H9 (cell line): ENCODE measurements at regions not wholly inside any gene's neighbourhood (a gene's known extent, or its start where the extent isn't known, plus 50 kb on each side); places are given as distances from the start of the nearest gene placed in this dataset.

Experiments used
- DNase-seq: peaks from one replicate; pipeline ENCODE4 v3.0.0-alpha.2; 2017
- H2AFZ ChIP-seq: one replicate; pipeline ENCODE4 v1.6.1; 2013; ENCODE audit warnings: mild to moderate bottlenecking, low read length, control low read depth, moderate library complexity
- H2AK5ac ChIP-seq: 2 replicates; pipeline ENCODE4 v1.6.1; 2013; ENCODE audit warnings: low read length, control low read depth, mixed read lengths; ENCODE audit not compliant: insufficient read length
- H2BK120ac ChIP-seq: one replicate; pipeline ENCODE4 v1.6.1; 2013; ENCODE audit warnings: low read depth, mild to moderate bottlenecking, low read length, control low read depth, inconsistent platforms; ENCODE audit not compliant: poor library complexity, severe bottlenecking
- H2BK12ac ChIP-seq: 2 replicates; pipeline ENCODE4 v1.6.1; 2013; ENCODE audit warnings: low read length, control low read depth, mixed read lengths, low read depth; ENCODE audit not compliant: insufficient read length
- H2BK15ac ChIP-seq: 2 replicates; pipeline ENCODE4 v1.6.1; 2013; ENCODE audit warnings: low read depth, low read length, control low read depth
- H2BK20ac ChIP-seq: one replicate; pipeline ENCODE4 v1.6.1; 2013; ENCODE audit warnings: low read depth, mild to moderate bottlenecking, low read length, control low read depth, inconsistent platforms; ENCODE audit not compliant: poor library complexity, severe bottlenecking
- H2BK5ac ChIP-seq: 2 replicates; pipeline ENCODE4 v1.6.1; 2013; ENCODE audit warnings: low read length, control low read depth, mixed read lengths; ENCODE audit not compliant: insufficient read length
- H3K14ac ChIP-seq: 2 replicates; pipeline ENCODE4 v1.6.1; 2013; ENCODE audit warnings: low read length, control low read depth; ENCODE audit not compliant: insufficient read depth
- H3K18ac ChIP-seq: 2 replicates; pipeline ENCODE4 v1.6.1; 2013; ENCODE audit warnings: low read depth, mild to moderate bottlenecking, mixed read lengths, low read length, control low read depth; ENCODE audit not compliant: insufficient read length
- H3K23ac ChIP-seq: 2 replicates; pipeline ENCODE4 v1.6.1; 2013; ENCODE audit warnings: low read length, control low read depth, mixed read lengths, low read depth; ENCODE audit not compliant: insufficient read length
- H3K23me2 ChIP-seq: 2 replicates; pipeline ENCODE4 v1.6.1; 2013; ENCODE audit warnings: low read depth, mild to moderate bottlenecking, mixed read lengths, low read length, control low read depth; ENCODE audit not compliant: insufficient read length, poor library complexity, severe bottlenecking
- H3K27ac ChIP-seq: 2 replicates; pipeline ENCODE4 v1.5.1; 2013; ENCODE audit warnings: low read length, control low read depth, mixed read lengths, low read depth; ENCODE audit not compliant: insufficient read length
- H3K27me3 ChIP-seq: 2 replicates; pipeline ENCODE4 v1.6.1; 2013; ENCODE audit warnings: low read length, control low read depth, inconsistent platforms; ENCODE audit not compliant: insufficient read depth
- H3K4ac ChIP-seq: 2 replicates; pipeline ENCODE4 v1.6.1; 2013; ENCODE audit warnings: low read depth, mild to moderate bottlenecking, control low read depth, inconsistent platforms, low read length, moderate library complexity
- H3K4me1 ChIP-seq: 2 replicates; pipeline ENCODE4 v1.6.1; 2013; ENCODE audit warnings: low read length, control low read depth, inconsistent platforms; ENCODE audit not compliant: insufficient read depth
- H3K4me2 ChIP-seq: 2 replicates; pipeline ENCODE4 v1.6.1; 2013; ENCODE audit warnings: low read length, control low read depth, mixed read lengths; ENCODE audit not compliant: insufficient read length, insufficient read depth
- H3K56ac ChIP-seq: 2 replicates; pipeline ENCODE4 v1.6.1; 2013; ENCODE audit warnings: low read depth, mild to moderate bottlenecking, mixed read lengths, low read length, control low read depth; ENCODE audit not compliant: insufficient read length
- H3K79me1 ChIP-seq: 2 replicates; pipeline ENCODE4 v1.6.1; 2013; ENCODE audit warnings: low read depth, mild to moderate bottlenecking, moderate library complexity, low read length, control low read depth, inconsistent platforms; ENCODE audit not compliant: insufficient read depth, poor library complexity, severe bottlenecking
- H3K79me2 ChIP-seq: 2 replicates; pipeline ENCODE4 v1.6.1; 2013; ENCODE audit warnings: low read length, control low read depth, inconsistent platforms; ENCODE audit not compliant: insufficient read depth
- H3K9ac ChIP-seq: 2 replicates; pipeline ENCODE4 v1.6.1; 2013; ENCODE audit warnings: low read length, control low read depth, mixed read lengths; ENCODE audit not compliant: insufficient read length; ENCODE audit errors: extremely low read depth
- H3K9me3 ChIP-seq: one replicate; pipeline ENCODE4 v1.6.1; 2013; ENCODE audit warnings: low read depth, low read length, inconsistent platforms; ENCODE audit not compliant: control insufficient read depth
- H3T11ph ChIP-seq: one replicate; pipeline ENCODE4 v1.6.1; 2013; ENCODE audit warnings: mild to moderate bottlenecking, low read length, control low read depth, inconsistent platforms
- H4K20me1 ChIP-seq: one replicate; pipeline ENCODE4 v1.6.1; 2013; ENCODE audit not compliant: control insufficient read depth, insufficient read length, insufficient read depth
- H4K5ac ChIP-seq: 2 replicates; pipeline ENCODE4 v1.6.1; 2013; ENCODE audit warnings: low read depth, mild to moderate bottlenecking, mixed read lengths, low read length, control low read depth; ENCODE audit not compliant: insufficient read length
- H4K8ac ChIP-seq: replicated peaks from 2 replicates; pipeline ENCODE4 v1.6.1; 2013; ENCODE audit warnings: low read length, control low read depth, mixed read lengths, low read depth; ENCODE audit not compliant: insufficient read length
- H4K91ac ChIP-seq: 2 replicates; pipeline ENCODE4 v1.6.1; 2013; ENCODE audit warnings: low read depth, mild to moderate bottlenecking, moderate library complexity, mixed read lengths, low read length, control low read depth; ENCODE audit not compliant: insufficient read length
- H3K27ac Mint-ChIP-seq, 3 experiments: 2 replicates in 2 of 3; 3 replicates in 1 of 3; pipeline ENCODE4 v1.8.0; 2020 to 2021; ENCODE audit warnings: mixed read lengths in 3 of 3, mild to moderate bottlenecking in 1 of 3, moderate library complexity in 1 of 3
- H3K27me3 Mint-ChIP-seq: 2 replicates; pipeline ENCODE4 v1.8.0; 2021; ENCODE audit warnings: low read depth, mild to moderate bottlenecking, moderate library complexity, mixed read lengths
- H3K36me3 Mint-ChIP-seq, 3 experiments: 2 replicates in 2 of 3; 3 replicates in 1 of 3; pipeline ENCODE4 v1.8.0; 2020 to 2021; ENCODE audit warnings: low read depth in 3 of 3, mixed read lengths in 3 of 3; ENCODE audit not compliant: insufficient read depth in 1 of 3
- H3K4me1 Mint-ChIP-seq, 2 experiments: 2 replicates each; pipeline ENCODE4 v1.8.0; 2020; ENCODE audit warnings: mixed read lengths in 2 of 2
- H3K4me3 Mint-ChIP-seq, 2 experiments: 2 replicates in 1 of 2; 3 replicates in 1 of 2; pipeline ENCODE4 v1.8.0; 2020 to 2021; ENCODE audit warnings: mild to moderate bottlenecking in 2 of 2, mixed read lengths in 2 of 2, moderate library complexity in 1 of 2
- H3K9me3 Mint-ChIP-seq, 2 experiments: 2 replicates in 1 of 2; 3 replicates in 1 of 2; pipeline ENCODE4 v1.8.0; 2020; ENCODE audit warnings: mild to moderate bottlenecking in 2 of 2, mixed read lengths in 2 of 2, moderate library complexity in 1 of 2
- CTCF ChIP-seq: fragments of 200-600 bp; sonication (generic); conservative IDR thresholded peaks from 3 replicates; pipeline ENCODE4 v1.8.0; 2021; ENCODE audit warnings: antibody characterized with exemption, mild to moderate bottlenecking
- WGBS: extraction: QIAGEN DNeasy Blood & Tissue Kit; methylation state at CpG from one replicate; pipeline ENCODE4 v1.1.7; 2013; ENCODE audit warnings: missing lambda C conversion rate, low lambda C conversion rate, mixed read lengths; ENCODE audit not compliant: insufficient read length; ENCODE audit errors: extremely low coverage; 5-methylcytosine and 5-hydroxymethylcytosine counted together

- H3K27me3 ChIP-seq = no peaks in the 10 kb centered on the region
- no peaks in the 10 kb centered on the region for H3K9me3 ChIP-seq
- no peak overlapping the region for H3K27ac Mint-ChIP-seq
- no peak overlapping the region for H2BK15ac ChIP-seq
- H3K4ac ChIP-seq = no peak overlapping the region
- no peak overlapping the region for H3K14ac ChIP-seq
- H2BK12ac ChIP-seq = no peak overlapping the region
- H3K27me3 Mint-ChIP-seq = no peaks in the 10 kb centered on the region
- H3K23me2 ChIP-seq = no peaks in the 10 kb centered on the region
- H4K5ac ChIP-seq = no peak overlapping the region
- no peaks in the 10 kb centered on the region; a peak in 1 of 7 replicates for H3K36me3 Mint-ChIP-seq
- WGBS = no CpG with 5 or more reads among the region's 2 CpGs
- no peak overlapping the region for H2AFZ ChIP-seq
- H3T11ph ChIP-seq = no peak overlapping the region
- H3K4me1 ChIP-seq = no peaks in the 10 kb centered on the region
- H3K56ac ChIP-seq = no peak overlapping the region
- no peak overlapping the region for H3K18ac ChIP-seq
- no peaks in the 10 kb centered on the region for H3K79me1 ChIP-seq
- no peak overlapping the region for H3K4me3 Mint-ChIP-seq
- no peaks in the 10 kb centered on the region for H3K79me2 ChIP-seq
- no peak overlapping the region for H3K27ac ChIP-seq
- no peak overlapping the region for H2AK5ac ChIP-seq
- H2BK20ac ChIP-seq = no peak overlapping the region
- H3K4me1 Mint-ChIP-seq = no peaks in the 10 kb centered on the region
- no peaks in the 10 kb centered on the region for H4K20me1 ChIP-seq
- no peak overlapping the region for H2BK5ac ChIP-seq
- H3K9ac ChIP-seq = no peak overlapping the region
- H3K9me3 Mint-ChIP-seq = peaks cover 10 to 13% of the 10 kb centered on the region in 2 experiments; a peak in 3 of 5 replicates
- no peak overlapping the region for H2BK120ac ChIP-seq
- no peak overlapping the region for H3K4me2 ChIP-seq
- H4K91ac ChIP-seq = no peak overlapping the region
- TF ChIP-seq CTCF = no peak
- H4K8ac ChIP-seq = no peak overlapping the region
- no peak overlapping the region for H3K23ac ChIP-seq
- DNase-seq = no peak
These were observed 1293.1 kb upstream of the SLC39A10 start for GRCh38 chr2:194363878-194364277.
